DOHH2 (cell line): ENCODE measurements at regions not wholly inside any gene's neighbourhood (a gene's known extent, or its start where the extent isn't known, plus 50 kb on each side); places are given as distances from the start of the nearest gene placed in this dataset.

Source experiments
- H3F3A ChIP-seq: fragments of 200-600 bp; sonication (generic), shearing (Covaris generic); 2 replicates; pipeline ENCODE4 v1.6.0; 2016; ENCODE audit warnings: antibody characterized with exemption, mild to moderate bottlenecking; ENCODE audit not compliant: control insufficient read depth, insufficient read depth
- H3K27ac ChIP-seq: fragments of 200-600 bp; sonication (generic); 2 replicates; pipeline ENCODE4 v1.5.1; 2014; ENCODE audit warnings: low read depth, mild to moderate bottlenecking, low read length, moderate library complexity
- H3K27me3 ChIP-seq: fragments of 200-600 bp; sonication (generic); 2 replicates; pipeline ENCODE4 v1.6.1; 2014; ENCODE audit warnings: mild to moderate bottlenecking, low read length, mixed read lengths; ENCODE audit not compliant: control insufficient read depth
- H3K36me3 ChIP-seq: fragments of 200-600 bp; sonication (generic); 2 replicates; pipeline ENCODE4 v1.6.1; 2014; ENCODE audit warnings: mild to moderate bottlenecking, low read length, moderate library complexity, mixed read lengths; ENCODE audit not compliant: control insufficient read depth
- H3K4me1 ChIP-seq: fragments of 200-600 bp; sonication (generic); 2 replicates; pipeline ENCODE4 v1.6.1; 2014; ENCODE audit warnings: mild to moderate bottlenecking, low read length, mixed read lengths; ENCODE audit not compliant: control insufficient read depth
- H3K4me2 ChIP-seq: fragments of 200-600 bp; sonication (generic); 2 replicates; pipeline ENCODE4 v1.6.0; 2014; ENCODE audit warnings: mild to moderate bottlenecking, low read length, moderate library complexity
- H3K4me3 ChIP-seq: fragments of 200-600 bp; sonication (generic); 2 replicates; pipeline ENCODE4 v1.5.1; 2014; ENCODE audit warnings: mild to moderate bottlenecking, low read length, mixed read lengths
- H3K79me2 ChIP-seq: fragments of 200-600 bp; sonication (generic); 2 replicates; pipeline ENCODE4 v1.6.1; 2014; ENCODE audit warnings: mild to moderate bottlenecking, low read length, mixed read lengths; ENCODE audit not compliant: control insufficient read depth
- H3K9me2 ChIP-seq: fragments of 200-600 bp; sonication (generic); replicated peaks from 2 replicates; pipeline ENCODE4 v1.6.1; 2014; ENCODE audit warnings: mild to moderate bottlenecking, low read length, mixed read lengths; ENCODE audit not compliant: control insufficient read depth
- H3K9me3 ChIP-seq: fragments of 200-600 bp; sonication (generic); 2 replicates; pipeline ENCODE4 v1.6.1; 2014; ENCODE audit warnings: antibody characterized with exemption, low read length, mixed read lengths; ENCODE audit not compliant: control insufficient read depth, insufficient read depth
- H4K20me1 ChIP-seq: fragments of 200-600 bp; sonication (generic); 2 replicates; pipeline ENCODE4 v1.6.0; 2014; ENCODE audit warnings: low read depth, mild to moderate bottlenecking, antibody characterized with exemption, low read length, moderate library complexity; ENCODE audit not compliant: control insufficient read depth, insufficient read depth
- EZH2phosphoT487 ChIP-seq: fragments of 200-600 bp; sonication (generic); IDR thresholded peaks from 2 replicates; pipeline ENCODE4 v1.6.1; 2017; ENCODE audit warnings: borderline replicate concordance, mild to moderate bottlenecking, antibody characterized with exemption, low read length, moderate library complexity, mixed read lengths
- TF ChIP-seq, protein P1 (sequence below): fragments of 200-600 bp; sonication (generic); IDR thresholded peaks from one replicate; pipeline ENCODE4 v1.5.1; 2014; ENCODE audit warnings: antibody characterized with exemption, mild to moderate bottlenecking, low read depth, low read length; ENCODE audit not compliant: poor library complexity, severe bottlenecking

DNA sequence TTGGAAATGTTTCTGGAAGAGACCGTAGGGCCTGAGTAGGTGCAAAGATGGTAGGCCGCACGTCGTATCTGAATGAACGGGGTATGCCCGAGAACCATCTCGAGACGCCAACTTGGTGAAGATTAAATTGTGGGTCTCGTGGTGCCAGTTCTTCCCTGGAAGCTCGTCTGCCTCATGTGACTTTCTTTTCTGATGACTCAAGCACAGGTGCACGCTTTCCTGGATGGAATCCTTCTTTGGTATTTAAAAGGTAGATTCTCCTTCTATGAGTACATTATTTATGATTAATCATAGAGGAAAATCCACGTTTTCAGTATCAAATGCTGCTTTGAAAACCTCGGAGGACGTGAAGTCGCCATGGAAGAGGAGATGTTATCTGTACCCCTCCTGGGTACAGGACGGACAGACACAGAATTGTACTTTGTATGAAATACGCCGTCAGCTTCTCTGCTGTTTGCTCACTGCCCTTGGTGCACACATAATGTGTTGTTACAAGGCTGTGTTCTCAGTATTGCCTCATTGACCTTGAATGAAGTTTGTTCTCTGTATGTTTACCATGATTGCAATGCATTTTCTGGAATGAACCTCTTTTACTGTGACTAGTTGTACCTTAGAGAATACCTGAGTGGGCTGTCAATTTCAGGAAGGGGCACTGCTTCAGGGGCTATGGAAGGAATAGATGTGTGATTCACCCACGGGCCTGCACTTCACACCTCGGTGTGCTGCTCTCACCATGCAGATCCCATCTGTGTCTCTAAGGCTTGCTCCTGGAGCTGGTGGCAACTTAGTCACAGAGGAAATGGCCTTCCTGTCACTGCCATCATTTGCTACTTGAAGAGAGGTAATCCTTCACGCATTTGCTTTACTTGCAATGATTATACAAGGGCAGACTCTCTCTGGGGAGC, 137.3 kb upstream of the RTL1 start:
- H3F3A ChIP-seq = no peaks in the 10 kb centered on the region
- no peaks in the 10 kb centered on the region for H3K9me2 ChIP-seq
- no peaks in the 10 kb centered on the region for H3K9me3 ChIP-seq
- H4K20me1 ChIP-seq = no peaks in the 10 kb centered on the region
- H3K27me3 ChIP-seq = no peaks in the 10 kb centered on the region
- H3K79me2 ChIP-seq = no peaks in the 10 kb centered on the region
- no peak overlapping the region for H3K4me2 ChIP-seq
- no peak overlapping the region for H3K27ac ChIP-seq
- H3K4me3 ChIP-seq = no peak overlapping the region
- TF ChIP-seq, protein P1, sequence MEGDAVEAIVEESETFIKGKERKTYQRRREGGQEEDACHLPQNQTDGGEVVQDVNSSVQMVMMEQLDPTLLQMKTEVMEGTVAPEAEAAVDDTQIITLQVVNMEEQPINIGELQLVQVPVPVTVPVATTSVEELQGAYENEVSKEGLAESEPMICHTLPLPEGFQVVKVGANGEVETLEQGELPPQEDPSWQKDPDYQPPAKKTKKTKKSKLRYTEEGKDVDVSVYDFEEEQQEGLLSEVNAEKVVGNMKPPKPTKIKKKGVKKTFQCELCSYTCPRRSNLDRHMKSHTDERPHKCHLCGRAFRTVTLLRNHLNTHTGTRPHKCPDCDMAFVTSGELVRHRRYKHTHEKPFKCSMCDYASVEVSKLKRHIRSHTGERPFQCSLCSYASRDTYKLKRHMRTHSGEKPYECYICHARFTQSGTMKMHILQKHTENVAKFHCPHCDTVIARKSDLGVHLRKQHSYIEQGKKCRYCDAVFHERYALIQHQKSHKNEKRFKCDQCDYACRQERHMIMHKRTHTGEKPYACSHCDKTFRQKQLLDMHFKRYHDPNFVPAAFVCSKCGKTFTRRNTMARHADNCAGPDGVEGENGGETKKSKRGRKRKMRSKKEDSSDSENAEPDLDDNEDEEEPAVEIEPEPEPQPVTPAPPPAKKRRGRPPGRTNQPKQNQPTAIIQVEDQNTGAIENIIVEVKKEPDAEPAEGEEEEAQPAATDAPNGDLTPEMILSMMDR = no peak
- no peak for TF ChIP-seq EZH2phosphoT487
- no peaks in the 10 kb centered on the region for H3K36me3 ChIP-seq
- no peaks in the 10 kb centered on the region for H3K4me1 ChIP-seq

DNA sequence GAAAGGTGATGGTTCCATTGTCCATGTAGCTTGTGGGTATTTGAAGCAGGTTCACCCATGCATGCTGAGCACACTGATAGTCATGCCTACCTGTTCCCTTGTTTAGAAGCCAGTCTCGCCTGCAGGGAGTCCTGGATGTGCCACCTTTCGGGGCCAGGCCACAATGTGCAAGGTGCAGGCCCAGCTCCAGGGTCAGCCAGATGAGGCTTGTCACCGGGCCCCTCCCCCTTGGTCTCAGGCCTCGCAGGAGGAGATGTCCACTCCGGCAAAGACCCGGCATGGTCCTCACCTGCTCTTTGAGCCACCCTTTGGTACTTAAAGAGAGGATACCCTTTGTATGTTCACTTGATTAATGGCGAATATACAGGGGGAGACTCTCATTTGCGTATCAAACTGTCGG, 140.4 kb upstream of the RTL1 start:
- no peaks in the 10 kb centered on the region for H3K9me3 ChIP-seq
- H3K9me2 ChIP-seq = no peaks in the 10 kb centered on the region
- no peaks in the 10 kb centered on the region for H4K20me1 ChIP-seq
- H3K4me3 ChIP-seq = no peak overlapping the region
- no peaks in the 10 kb centered on the region for H3K79me2 ChIP-seq
- H3K27ac ChIP-seq = no peak overlapping the region
- H3K36me3 ChIP-seq = no peaks in the 10 kb centered on the region
- no peak for TF ChIP-seq EZH2phosphoT487
- TF ChIP-seq, protein P1 = no peak
- H3K27me3 ChIP-seq = no peaks in the 10 kb centered on the region
- no peaks in the 10 kb centered on the region for H3F3A ChIP-seq
- H3K4me1 ChIP-seq = no peaks in the 10 kb centered on the region
- H3K4me2 ChIP-seq = no peak overlapping the region

DNA sequence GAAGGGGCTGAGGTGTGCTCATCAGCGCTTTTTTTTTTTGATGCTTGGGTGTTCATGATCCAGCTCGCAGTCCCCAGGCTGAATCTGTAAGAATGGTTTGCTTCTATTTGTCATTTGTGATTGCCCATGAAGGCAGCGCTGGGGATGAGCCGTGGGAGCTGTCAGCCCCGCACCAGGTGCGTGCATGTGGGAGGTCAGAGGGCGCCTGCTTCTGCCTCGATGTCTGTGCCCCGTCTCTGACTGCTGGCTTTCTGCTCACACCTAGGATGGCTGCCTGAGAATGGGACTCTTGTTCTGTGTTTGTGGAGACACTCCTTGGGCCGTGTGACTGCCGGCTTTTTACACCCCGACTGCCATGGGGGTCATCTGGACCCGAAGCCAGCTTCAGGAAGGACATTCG, 141.2 kb upstream of the RTL1 start:
- Histone ChIP-seq H3K36me3 (no peaks in the 10 kb centered on the region), H3K4me1 (no peaks in the 10 kb centered on the region), H3K4me2 (no peak overlapping the region), H3K9me2 (no peaks in the 10 kb centered on the region), H4K20me1 (no peaks in the 10 kb centered on the region), H3K27ac (no peak overlapping the region), H3K9me3 (no peaks in the 10 kb centered on the region), H3K4me3 (no peak overlapping the region), H3F3A (no peaks in the 10 kb centered on the region), H3K79me2 (no peaks in the 10 kb centered on the region), H3K27me3 (no peaks in the 10 kb centered on the region)
- TF ChIP-seq EZH2phosphoT487 = no peak

DNA sequence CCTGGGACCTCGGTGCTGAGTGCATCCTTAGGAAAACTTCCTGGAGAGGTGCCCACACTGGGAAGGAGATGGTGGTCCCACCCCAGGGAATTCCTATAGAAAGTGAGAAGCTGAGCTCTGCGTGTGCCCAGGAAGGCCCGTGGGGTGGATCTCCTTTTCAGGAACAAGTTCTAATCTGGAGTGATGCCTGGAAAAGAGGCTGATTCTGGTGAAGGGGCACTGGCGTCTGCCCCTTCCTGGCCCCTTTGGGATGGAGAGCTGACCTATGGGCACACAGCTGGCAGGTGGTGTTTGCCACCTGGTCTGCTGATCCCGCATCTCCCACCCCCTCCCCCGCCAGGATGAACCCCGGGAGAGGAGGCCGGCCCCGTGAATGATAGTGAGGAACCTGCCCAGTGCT, 142.0 kb upstream of the RTL1 start:
- Histone ChIP-seq H3F3A (no peaks in the 10 kb centered on the region), H3K4me1 (no peaks in the 10 kb centered on the region), H3K27me3 (no peaks in the 10 kb centered on the region), H3K4me2 (no peak overlapping the region), H3K9me3 (no peaks in the 10 kb centered on the region), H3K36me3 (no peaks in the 10 kb centered on the region), H3K9me2 (no peaks in the 10 kb centered on the region), H3K27ac (no peak overlapping the region), H3K4me3 (no peak overlapping the region), H3K79me2 (no peaks in the 10 kb centered on the region), H4K20me1 (no peaks in the 10 kb centered on the region)
- TF ChIP-seq, protein P1 = no peak
- TF ChIP-seq EZH2phosphoT487 = no peak
